ENCODE measurements at regions not wholly inside any gene's neighbourhood (a gene's known extent, or its start where the extent isn't known, plus 50 kb on each side); places are given as distances from the start of the nearest gene placed in this dataset.

GRCh38 chr14:34106310-34106709 is 155.4 kb upstream of the EGLN3 start:
- no peak overlapping the region for H3K27ac ChIP-seq
- H3K27me3 ChIP-seq, result no peaks in the 10 kb centered on the region
- ATAC-seq, result no peak
- peaks cover 0 to 18% (median 2%) of the 10 kb centered on the region in 12 donors for H3K4me1 ChIP-seq
- TF ChIP-seq POLR2A (IDR thresholded peaks at IDR 0.05) (no peak), CTCF (IDR thresholded peaks at IDR 0.05) (no peak)
- WGBS, 4 donors, result 60 to 68% (median 63%) methylated on average over 4 of the region's 4 CpGs
- no peaks in the 10 kb centered on the region for H3K36me3 ChIP-seq
- no peaks in the 10 kb centered on the region for H3K9me3 ChIP-seq
- intact Hi-C loops (cut with DNase I), result loop anchor here in 3 of 10 donors (10.0 kb wide), 1 partner anchor 198 kb away; no protein-coding TSS in a partner anchor
- DNase-seq, result no peak
- H3K4me3 ChIP-seq, result no peak overlapping the region

GRCh38 chr14:34104489-34105397 is 153.9 kb upstream of the EGLN3 start:
- Histone ChIP-seq H3K9me3 (no peaks in the 10 kb centered on the region), H3K27ac (no peak overlapping the region), H3K27me3 (no peaks in the 10 kb centered on the region), H3K36me3 (no peaks in the 10 kb centered on the region), H3K4me3 (no peak overlapping the region), H3K4me1 (peaks cover 0 to 20% (median 2%) of the 10 kb centered on the region in 12 donors)
- intact Hi-C loops (cut with DNase I), result loop anchor here in 3 of 10 donors (5.0 to 10.0 kb wide), 3 partner anchors 118 to 267 kb away; no protein-coding TSS in a partner anchor
- no peak for DNase-seq
- ATAC-seq, result peak; percentile 43 to 68 (median 63)
- TF ChIP-seq CTCF (IDR thresholded peaks at IDR 0.05), result no peak
- TF ChIP-seq POLR2A (IDR thresholded peaks at IDR 0.05), result no peak
- WGBS, 4 donors, result 66 to 75% (median 72%) methylated on average over 8 of the region's 8 CpGs

GRCh38 chr14:34103176-34103575 is 152.3 kb upstream of the EGLN3 start:
- no peak for DNase-seq
- intact Hi-C loops (cut with DNase I), result loop anchor here in 3 of 10 donors (5.0 to 10.0 kb wide), 3 partner anchors 119 to 266 kb away; no protein-coding TSS in a partner anchor
- Histone ChIP-seq H3K36me3 (no peaks in the 10 kb centered on the region), H3K4me3 (no peak overlapping the region), H3K9me3 (no peaks in the 10 kb centered on the region), H3K4me1 (peaks cover 0 to 30% (median 5%) of the 10 kb centered on the region in 12 donors), H3K27me3 (no peaks in the 10 kb centered on the region), H3K27ac (no peak overlapping the region)
- TF ChIP-seq POLR2A (IDR thresholded peaks at IDR 0.05) (no peak), CTCF (IDR thresholded peaks at IDR 0.05) (no peak)
- 58 to 70% (median 65%) methylated on average over 4 of the region's 4 CpGs for WGBS, 4 donors
- ATAC-seq, result no peak

GRCh38 chr14:34099635-34100034 is 148.8 kb upstream of the EGLN3 start:
- H3K27me3 ChIP-seq, result no peaks in the 10 kb centered on the region
- no peaks in the 10 kb centered on the region for H3K36me3 ChIP-seq
- no peak overlapping the region for H3K4me3 ChIP-seq
- ATAC-seq (peak in 2 of 4 donors; percentile 29 to 43), DNase-seq (no peak)
- intact Hi-C loops (cut with DNase I), result loop anchor here (2.0 to 10.0 kb wide), 12 partner anchors 37 to 262 kb away; partner anchors contain the start of gene EGLN3 (in 1 of the 10)
- WGBS, 4 donors, result 64 to 81% (median 67%) methylated on average over 5 of the region's 5 CpGs
- TF ChIP-seq CTCF (IDR thresholded peaks at IDR 0.05) (no peak), POLR2A (IDR thresholded peaks at IDR 0.05) (no peak)
- no peak overlapping the region for H3K27ac ChIP-seq
- H3K9me3 ChIP-seq, result no peaks in the 10 kb centered on the region
- peaks cover 0 to 27% (median 3%) of the 10 kb centered on the region in 12 donors for H3K4me1 ChIP-seq

Data from heart left ventricle (tissue), 16 donors.